ENCODE measurements at regions not wholly inside any gene's neighbourhood (a gene's known extent, or its start where the extent isn't known, plus 50 kb on each side); places are given as distances from the start of the nearest gene placed in this dataset.

GRCh38 chr5:89374818-89375521, 492.0 kb upstream of the MEF2C start:
- no peak for TF ChIP-seq CTCF (IDR thresholded peaks at IDR 0.05)
- no peak for TF ChIP-seq POLR2A (IDR thresholded peaks at IDR 0.05)
